ENCODE measurements at regions not wholly inside any gene's neighbourhood (a gene's known extent, or its start where the extent isn't known, plus 50 kb on each side); places are given as distances from the start of the nearest gene placed in this dataset.

DNA sequence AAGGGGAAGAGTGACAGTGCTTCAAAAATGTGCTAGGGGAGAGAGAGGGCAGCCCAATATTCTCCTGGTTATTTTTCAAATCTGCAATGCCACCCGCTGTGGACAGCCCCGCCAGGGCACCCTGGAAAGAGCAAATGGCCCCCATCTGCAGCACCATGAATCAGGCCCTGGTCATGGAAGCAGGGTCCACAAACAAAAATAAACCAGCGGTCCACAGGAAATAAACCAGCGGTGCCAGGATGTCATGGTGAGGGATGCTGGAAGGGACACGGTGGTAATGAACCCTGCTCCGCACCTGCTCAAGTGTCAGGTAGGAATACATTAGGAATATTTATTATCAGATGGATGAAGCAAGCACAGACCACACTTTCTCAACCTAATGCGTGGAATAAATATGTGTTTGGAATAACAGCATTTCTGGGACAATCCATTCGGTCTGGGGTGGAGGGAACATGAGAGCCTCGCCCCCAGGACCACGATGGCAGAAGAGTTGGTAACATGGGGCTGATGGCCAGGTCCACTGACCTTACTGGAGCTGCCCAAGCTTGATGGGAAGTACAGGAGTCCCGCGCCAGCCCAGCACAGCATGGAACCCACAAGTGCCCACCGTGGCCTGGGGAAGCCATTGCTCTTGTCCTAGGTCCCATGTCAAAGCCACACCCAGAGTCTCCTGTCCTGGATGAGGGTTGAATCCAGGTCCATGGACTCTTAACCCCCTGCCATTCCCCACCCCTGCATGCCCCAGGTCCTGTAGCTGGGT, 181.7 kb downstream of the BRD1 start:
- TF ChIP-seq, protein P1, sequence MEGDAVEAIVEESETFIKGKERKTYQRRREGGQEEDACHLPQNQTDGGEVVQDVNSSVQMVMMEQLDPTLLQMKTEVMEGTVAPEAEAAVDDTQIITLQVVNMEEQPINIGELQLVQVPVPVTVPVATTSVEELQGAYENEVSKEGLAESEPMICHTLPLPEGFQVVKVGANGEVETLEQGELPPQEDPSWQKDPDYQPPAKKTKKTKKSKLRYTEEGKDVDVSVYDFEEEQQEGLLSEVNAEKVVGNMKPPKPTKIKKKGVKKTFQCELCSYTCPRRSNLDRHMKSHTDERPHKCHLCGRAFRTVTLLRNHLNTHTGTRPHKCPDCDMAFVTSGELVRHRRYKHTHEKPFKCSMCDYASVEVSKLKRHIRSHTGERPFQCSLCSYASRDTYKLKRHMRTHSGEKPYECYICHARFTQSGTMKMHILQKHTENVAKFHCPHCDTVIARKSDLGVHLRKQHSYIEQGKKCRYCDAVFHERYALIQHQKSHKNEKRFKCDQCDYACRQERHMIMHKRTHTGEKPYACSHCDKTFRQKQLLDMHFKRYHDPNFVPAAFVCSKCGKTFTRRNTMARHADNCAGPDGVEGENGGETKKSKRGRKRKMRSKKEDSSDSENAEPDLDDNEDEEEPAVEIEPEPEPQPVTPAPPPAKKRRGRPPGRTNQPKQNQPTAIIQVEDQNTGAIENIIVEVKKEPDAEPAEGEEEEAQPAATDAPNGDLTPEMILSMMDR (IDR thresholded peaks at IDR 0.05): no peak
- no peak for TF ChIP-seq EP300 (IDR thresholded peaks at IDR 0.05)
- TF ChIP-seq POLR2A (IDR thresholded peaks at IDR 0.05): no peak
- TF ChIP-seq POLR2AphosphoS5 (IDR thresholded peaks at IDR 0.05): no peak
- H3K36me3 ChIP-seq: no peaks in the 10 kb centered on the region
- H3K4me3 ChIP-seq: no peak overlapping the region
- intact Hi-C loops (cut with DNase I; ENCODE audit: low total_unique reads): no loop called here
- H3K27ac ChIP-seq: no peak overlapping the region
- 85 to 89% (median 88%) methylated on average over 13 of the region's 13 CpGs for WGBS, 5 donors
- H3K4me1 ChIP-seq: no peaks in the 10 kb centered on the region
- DNase-seq: no peak
- H3K9me3 ChIP-seq: peaks cover 0 to 6% (median 3%) of the 10 kb centered on the region in 4 donors
- peaks cover 0 to 63% (median 0%) of the 10 kb centered on the region in 3 donors for H3K27me3 ChIP-seq

DNA sequence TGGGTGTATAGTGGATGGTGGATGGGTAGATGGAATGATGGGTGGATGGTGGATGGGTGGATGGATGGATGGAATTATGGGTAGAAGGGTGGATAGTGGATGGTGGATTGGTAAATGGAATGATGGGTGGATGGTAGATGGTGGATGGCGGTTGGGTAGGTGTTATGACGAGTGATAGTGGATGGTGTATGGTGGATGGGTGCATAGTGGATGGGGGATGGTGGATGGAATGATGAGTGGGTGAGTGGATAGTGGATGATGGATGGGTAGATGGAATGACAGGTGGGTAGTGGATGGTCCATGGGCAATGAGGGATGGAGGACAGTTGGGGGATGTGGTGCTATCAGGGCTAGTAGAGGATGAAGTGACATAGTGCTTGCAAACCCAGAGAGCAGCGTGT, 182.4 kb downstream of the BRD1 start:
- Histone ChIP-seq H3K9me3 (no peaks in the 10 kb centered on the region), H3K27ac (no peak overlapping the region), H3K27me3 (peaks cover 0 to 55% (median 0%) of the 10 kb centered on the region in 3 donors), H3K36me3 (no peaks in the 10 kb centered on the region), H3K4me1 (no peaks in the 10 kb centered on the region), H3K4me3 (no peak overlapping the region)
- DNase-seq: no peak
- 89 to 97% (median 95%) methylated on average over 3 of the region's 3 CpGs for WGBS, 5 donors
- intact Hi-C loops (cut with DNase I; ENCODE audit: low total_unique reads): no loop called here
- TF ChIP-seq POLR2A (IDR thresholded peaks at IDR 0.05) (no peak), POLR2AphosphoS5 (IDR thresholded peaks at IDR 0.05) (no peak), EP300 (IDR thresholded peaks at IDR 0.05) (no peak)
- TF ChIP-seq, protein P1 (IDR thresholded peaks at IDR 0.05): no peak

DNA sequence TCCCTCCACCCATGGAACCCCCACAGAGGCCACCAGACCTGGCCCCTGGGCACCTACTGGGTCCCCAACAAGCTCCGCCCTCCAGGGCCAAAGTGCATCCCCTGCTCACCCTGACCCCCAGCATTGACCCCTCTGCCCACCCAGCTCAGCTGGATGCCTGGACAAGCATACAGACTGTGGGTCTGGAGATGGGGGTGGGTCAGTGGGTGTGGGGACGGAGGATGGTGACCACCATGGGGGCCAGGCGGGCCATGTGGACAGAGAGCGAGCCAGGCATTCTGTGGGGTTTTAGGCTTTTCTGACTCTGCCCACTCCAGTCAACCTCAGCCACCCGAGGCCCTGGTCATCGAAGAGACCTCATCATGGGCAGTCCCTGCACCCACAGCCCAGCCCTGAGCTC, 183.7 kb downstream of the BRD1 start:
- DNase-seq: no peak
- intact Hi-C loops (cut with DNase I; ENCODE audit: low total_unique reads): no loop called here
- Histone ChIP-seq H3K27ac (no peak overlapping the region), H3K4me1 (no peaks in the 10 kb centered on the region), H3K4me3 (no peak overlapping the region), H3K27me3 (peaks cover 0 to 43% (median 0%) of the 10 kb centered on the region in 3 donors), H3K36me3 (no peaks in the 10 kb centered on the region), H3K9me3 (no peaks in the 10 kb centered on the region)
- 86 to 99% (median 92%) methylated on average over 6 of the region's 6 CpGs for WGBS, 5 donors
- TF ChIP-seq, protein P1 (IDR thresholded peaks at IDR 0.05): no peak
- TF ChIP-seq POLR2A (IDR thresholded peaks at IDR 0.05) (no peak), EP300 (IDR thresholded peaks at IDR 0.05) (no peak), POLR2AphosphoS5 (IDR thresholded peaks at IDR 0.05) (no peak)

DNA sequence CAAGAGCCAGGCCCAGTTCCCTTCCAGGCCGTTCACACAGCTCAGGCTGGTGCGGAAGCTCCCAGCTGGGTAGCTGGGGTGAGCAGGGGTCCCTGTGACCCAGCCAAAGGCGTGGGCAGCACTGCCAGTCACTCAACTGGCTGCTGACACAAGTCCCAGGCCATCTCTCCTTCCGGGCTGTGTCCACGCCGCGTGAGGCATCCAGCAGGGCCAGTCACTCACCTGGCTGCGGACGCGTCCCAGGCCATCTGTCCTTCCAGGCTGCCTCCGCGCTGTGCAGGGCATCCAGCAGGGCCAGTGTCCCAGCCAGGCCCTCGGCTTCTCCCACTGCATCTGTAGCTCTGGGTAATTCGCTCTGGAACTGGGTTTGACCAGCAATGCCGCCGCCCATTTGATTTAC, 184.2 kb downstream of the BRD1 start:
- no peak overlapping the region for H3K4me3 ChIP-seq
- no peak overlapping the region for H3K27ac ChIP-seq
- intact Hi-C loops (cut with DNase I; ENCODE audit: low total_unique reads): no loop called here
- no peaks in the 10 kb centered on the region for H3K4me1 ChIP-seq
- TF ChIP-seq, protein P1 (IDR thresholded peaks at IDR 0.05): no peak
- TF ChIP-seq POLR2A (IDR thresholded peaks at IDR 0.05): no peak
- TF ChIP-seq EP300 (IDR thresholded peaks at IDR 0.05): no peak
- no peak for TF ChIP-seq POLR2AphosphoS5 (IDR thresholded peaks at IDR 0.05)
- H3K9me3 ChIP-seq: no peaks in the 10 kb centered on the region
- WGBS, 5 donors: 85 to 92% (median 89%) methylated on average over 15 to 16 of the region's 16 CpGs
- peaks cover 0 to 38% (median 0%) of the 10 kb centered on the region in 3 donors for H3K27me3 ChIP-seq
- no peaks in the 10 kb centered on the region for H3K36me3 ChIP-seq
- no peak for DNase-seq
